Panc1 (cell line): ENCODE measurements at regions not wholly inside any gene's neighbourhood (a gene's known extent, or its start where the extent isn't known, plus 50 kb on each side); places are given as distances from the start of the nearest gene placed in this dataset.

Experiments
- ATAC-seq: fragments of 200-7000 bp; cut with Tn5 transposase; 2 replicates; pipeline ENCODE4 v1.9.1; 2020; ENCODE audit warnings: mild to moderate bottlenecking, moderate library complexity
- BruUV-seq: library from RNA; stranded (reverse); fragments of 400-500 nt; replicated peaks from 2 replicates; lab custom pipeline; 2021; lab: Mats Ljungman, UMichigan
- CTCF ChIA-PET: fragments of 300-600 bp; sonication (Branson Sonifier 250); formaldehyde crosslinking; loops from one replicate; lab custom pipeline; 2022; ENCODE audit warnings: antibody characterized with exemption; lab: Charles Lee
- POLR2A ChIA-PET: fragments of 300-600 bp; sonication (Branson Sonifier 250); formaldehyde crosslinking; loops from one replicate; lab custom pipeline; 2022; ENCODE audit warnings: antibody characterized with exemption; lab: Charles Lee
- DNase-seq: peaks from one replicate; pipeline ENCODE4 v3.0.0-alpha.2; 2010; ENCODE audit warnings: low read depth, low spot score
- H3K27ac ChIP-seq: 2 replicates; pipeline ENCODE4 v1.5.1; 2011; ENCODE audit warnings: mild to moderate bottlenecking, low read length, inconsistent platforms
- H3K27me3 ChIP-seq: fragments of 200-500 bp; sonication (Bioruptor generic); 2 replicates; pipeline ENCODE4 v1.6.0; 2014; ENCODE audit warnings: low read length, inconsistent platforms; ENCODE audit not compliant: control insufficient read depth, insufficient read depth
- H3K36me3 ChIP-seq: fragments of 200-500 bp; sonication (Bioruptor generic); 2 replicates; pipeline ENCODE4 v1.5.1; 2014; ENCODE audit warnings: inconsistent platforms, mild to moderate bottlenecking, low read length, moderate library complexity; ENCODE audit not compliant: control insufficient read depth, insufficient read depth
- H3K4me1 ChIP-seq: 2 replicates; pipeline ENCODE4 v1.5.1; 2011; ENCODE audit warnings: inconsistent platforms, mild to moderate bottlenecking, low read length, moderate library complexity; ENCODE audit not compliant: control insufficient read depth, insufficient read depth
- H3K4me3 ChIP-seq, 2 experiments: 2 replicates each; pipeline ENCODE4 v1.5.1; 2011 to 2012; ENCODE audit warnings: low read depth in 2 of 2, low read length in 2 of 2, mild to moderate bottlenecking in 2 of 2, inconsistent platforms in 1 of 2, moderate library complexity in 1 of 2
- H3K9me3 ChIP-seq: fragments of 200-500 bp; sonication (Bioruptor generic); 2 replicates; pipeline ENCODE4 v1.5.1; 2014; ENCODE audit warnings: low read depth, mild to moderate bottlenecking, inconsistent platforms, low read length, moderate library complexity; ENCODE audit not compliant: control insufficient read depth, insufficient read depth
- CTCF ChIP-seq: fragments of 450-650 bp; IDR thresholded peaks from 2 replicates; pipeline ENCODE4 v1.5.1; 2017; ENCODE audit warnings: mild to moderate bottlenecking
- POLR2AphosphoS5 ChIP-seq: IDR thresholded peaks from 2 replicates; pipeline ENCODE4 v1.6.1; 2012; ENCODE audit warnings: mild to moderate bottlenecking, low read depth, low read length, moderate library complexity
- SIN3A ChIP-seq: IDR thresholded peaks from 2 replicates; pipeline ENCODE4 v1.6.1; 2012; ENCODE audit warnings: low read depth, mild to moderate bottlenecking, low read length, moderate library complexity, borderline replicate concordance; ENCODE audit not compliant: insufficient read depth
- TCF7L2 ChIP-seq: IDR thresholded peaks from 2 replicates; pipeline ENCODE4 v1.6.1; 2011; ENCODE audit warnings: mild to moderate bottlenecking, low read depth, low read length, inconsistent platforms
- in situ Hi-C: cut with HindIII; loops from 2 replicates; pipeline ENCODE4 v1.10.0; 2016; ENCODE audit warnings: low sequenced_read_pairs, low pct_unique_long_range_greater_than_20kb
- intact Hi-C: fragments of 100-400 bp; cut with micrococcal nuclease; formaldehyde crosslinking; loops from one replicate; pipeline ENCODE4 v1.10.0; 2022; ENCODE audit not compliant: unreplicated experiment
- TF ChIP-seq, protein P1 (sequence below), 2 experiments: IDR thresholded peaks; 2 replicates each; pipeline ENCODE4 v1.6.1; 2011 to 2012; ENCODE audit warnings: low read depth in 2 of 2, control low read depth in 1 of 2, low read length in 1 of 2, mild to moderate bottlenecking in 1 of 2, moderate library complexity in 1 of 2; ENCODE audit not compliant: insufficient read depth in 1 of 2

DNA sequence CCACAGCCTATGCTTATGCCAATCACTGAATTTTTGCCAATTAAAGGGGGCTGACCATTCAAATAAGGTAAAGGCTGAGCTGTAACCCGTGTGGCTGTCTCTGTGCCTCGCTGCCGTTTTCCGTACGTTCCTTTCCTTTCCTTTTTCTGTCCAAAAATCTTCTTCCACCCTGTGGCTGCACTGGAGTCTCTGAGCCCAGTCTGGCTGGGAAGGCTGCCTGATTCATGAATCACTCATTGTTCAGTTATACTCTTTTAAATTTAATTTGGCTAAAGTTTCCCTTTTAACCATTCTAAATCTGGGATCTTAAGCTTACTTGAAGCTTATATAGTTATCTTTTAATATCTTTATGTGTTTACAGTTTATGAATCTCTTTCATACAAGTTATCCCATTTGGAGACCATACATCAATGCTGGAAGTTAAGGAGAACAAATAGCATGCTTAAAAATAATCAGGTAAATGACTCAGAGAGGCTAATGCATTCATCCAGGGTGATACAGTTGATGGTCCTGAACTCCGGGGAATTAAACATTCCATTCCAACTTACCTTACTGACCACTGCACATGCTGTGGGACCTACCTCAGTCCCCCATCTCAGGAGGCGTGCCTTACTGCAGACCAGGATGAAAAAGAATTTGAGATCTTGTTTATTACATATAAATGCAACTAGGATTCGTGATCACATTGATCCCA lies 385.3 kb upstream of the ADARB2 start:
- ATAC-seq: no peak
- BruUV-seq: no TSS peak
- CTCF ChIA-PET: no interaction called here
- H3K36me3 ChIP-seq: no peaks in the 10 kb centered on the region
- H3K4me3 ChIP-seq: no peak overlapping the region
- DNase-seq: no peak
- no peak overlapping the region for H3K27ac ChIP-seq
- H3K9me3 ChIP-seq: no peaks in the 10 kb centered on the region
- TF ChIP-seq TCF7L2 (no peak), POLR2AphosphoS5 (no peak), SIN3A (no peak), CTCF (no peak)
- TF ChIP-seq, protein P1, sequence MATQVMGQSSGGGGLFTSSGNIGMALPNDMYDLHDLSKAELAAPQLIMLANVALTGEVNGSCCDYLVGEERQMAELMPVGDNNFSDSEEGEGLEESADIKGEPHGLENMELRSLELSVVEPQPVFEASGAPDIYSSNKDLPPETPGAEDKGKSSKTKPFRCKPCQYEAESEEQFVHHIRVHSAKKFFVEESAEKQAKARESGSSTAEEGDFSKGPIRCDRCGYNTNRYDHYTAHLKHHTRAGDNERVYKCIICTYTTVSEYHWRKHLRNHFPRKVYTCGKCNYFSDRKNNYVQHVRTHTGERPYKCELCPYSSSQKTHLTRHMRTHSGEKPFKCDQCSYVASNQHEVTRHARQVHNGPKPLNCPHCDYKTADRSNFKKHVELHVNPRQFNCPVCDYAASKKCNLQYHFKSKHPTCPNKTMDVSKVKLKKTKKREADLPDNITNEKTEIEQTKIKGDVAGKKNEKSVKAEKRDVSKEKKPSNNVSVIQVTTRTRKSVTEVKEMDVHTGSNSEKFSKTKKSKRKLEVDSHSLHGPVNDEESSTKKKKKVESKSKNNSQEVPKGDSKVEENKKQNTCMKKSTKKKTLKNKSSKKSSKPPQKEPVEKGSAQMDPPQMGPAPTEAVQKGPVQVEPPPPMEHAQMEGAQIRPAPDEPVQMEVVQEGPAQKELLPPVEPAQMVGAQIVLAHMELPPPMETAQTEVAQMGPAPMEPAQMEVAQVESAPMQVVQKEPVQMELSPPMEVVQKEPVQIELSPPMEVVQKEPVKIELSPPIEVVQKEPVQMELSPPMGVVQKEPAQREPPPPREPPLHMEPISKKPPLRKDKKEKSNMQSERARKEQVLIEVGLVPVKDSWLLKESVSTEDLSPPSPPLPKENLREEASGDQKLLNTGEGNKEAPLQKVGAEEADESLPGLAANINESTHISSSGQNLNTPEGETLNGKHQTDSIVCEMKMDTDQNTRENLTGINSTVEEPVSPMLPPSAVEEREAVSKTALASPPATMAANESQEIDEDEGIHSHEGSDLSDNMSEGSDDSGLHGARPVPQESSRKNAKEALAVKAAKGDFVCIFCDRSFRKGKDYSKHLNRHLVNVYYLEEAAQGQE (IDR thresholded peaks at IDR 0.05; ENCODE audit: insufficient read depth in 1 of 2, low read depth in 2 of 2, low read length in 1 of 2): no peak
- POLR2A ChIA-PET: no interaction called here
- H3K27me3 ChIP-seq: no peaks in the 10 kb centered on the region
- H3K4me1 ChIP-seq: no peaks in the 10 kb centered on the region
- in situ Hi-C loops (no loop called here), intact Hi-C loops (no loop called here)

GRCh38 chr10:2121929-2122328 lies 384.6 kb upstream of the ADARB2 start:
- ChIA-PET POLR2A (no interaction called here), CTCF (no interaction called here)
- no peak overlapping the region for H3K27ac ChIP-seq
- in situ Hi-C loops: no loop called here
- intact Hi-C loops: no loop called here
- ATAC-seq (no peak), DNase-seq (no peak)
- no peaks in the 10 kb centered on the region for H3K4me1 ChIP-seq
- H3K4me3 ChIP-seq: no peak overlapping the region
- no peaks in the 10 kb centered on the region for H3K9me3 ChIP-seq
- H3K27me3 ChIP-seq: no peaks in the 10 kb centered on the region
- TF ChIP-seq TCF7L2 (no peak), CTCF (no peak), POLR2AphosphoS5 (no peak), SIN3A (no peak)
- H3K36me3 ChIP-seq: no peaks in the 10 kb centered on the region
- BruUV-seq: no TSS peak
